ENCODE measurements at regions not wholly inside any gene's neighbourhood (a gene's known extent, or its start where the extent isn't known, plus 50 kb on each side); places are given as distances from the start of the nearest gene placed in this dataset.

DNA sequence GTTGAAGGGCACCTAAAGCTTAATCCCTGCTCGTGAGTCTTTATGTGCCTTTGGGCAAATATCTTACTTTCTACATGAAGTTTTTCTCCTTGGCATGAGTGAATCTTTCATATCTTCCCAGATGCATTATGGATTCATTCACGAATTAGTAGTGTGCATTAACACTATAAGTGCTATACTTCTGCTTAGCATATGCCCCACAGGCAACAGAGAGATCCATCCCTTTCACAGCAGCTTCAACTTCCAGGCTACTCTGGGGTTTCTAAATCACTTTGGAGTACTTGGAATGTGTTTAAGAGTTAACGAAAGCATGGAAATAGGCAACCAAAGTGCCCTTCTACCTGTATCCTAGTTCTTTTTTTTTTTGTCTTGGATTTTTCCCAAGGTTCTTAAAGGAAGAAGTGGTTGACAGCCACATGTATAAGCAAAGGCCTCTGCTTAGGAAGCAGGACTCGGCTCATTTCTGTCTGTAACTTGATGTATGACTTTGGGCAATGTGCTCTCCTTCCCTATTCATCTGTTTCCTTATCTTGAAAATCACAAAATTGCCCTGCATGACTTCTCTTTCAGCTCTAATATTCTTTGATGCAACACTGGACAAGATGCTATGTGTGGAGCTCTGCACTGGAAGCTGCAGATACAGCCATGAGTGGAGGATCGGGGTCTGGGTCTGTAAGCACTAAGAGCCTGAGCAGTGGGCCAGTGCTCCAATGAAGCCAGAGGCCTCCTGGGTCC, 54.5 kb upstream of the ME3 start:
- DNase-seq (ENCODE audit: low spot score): no peak

DNA sequence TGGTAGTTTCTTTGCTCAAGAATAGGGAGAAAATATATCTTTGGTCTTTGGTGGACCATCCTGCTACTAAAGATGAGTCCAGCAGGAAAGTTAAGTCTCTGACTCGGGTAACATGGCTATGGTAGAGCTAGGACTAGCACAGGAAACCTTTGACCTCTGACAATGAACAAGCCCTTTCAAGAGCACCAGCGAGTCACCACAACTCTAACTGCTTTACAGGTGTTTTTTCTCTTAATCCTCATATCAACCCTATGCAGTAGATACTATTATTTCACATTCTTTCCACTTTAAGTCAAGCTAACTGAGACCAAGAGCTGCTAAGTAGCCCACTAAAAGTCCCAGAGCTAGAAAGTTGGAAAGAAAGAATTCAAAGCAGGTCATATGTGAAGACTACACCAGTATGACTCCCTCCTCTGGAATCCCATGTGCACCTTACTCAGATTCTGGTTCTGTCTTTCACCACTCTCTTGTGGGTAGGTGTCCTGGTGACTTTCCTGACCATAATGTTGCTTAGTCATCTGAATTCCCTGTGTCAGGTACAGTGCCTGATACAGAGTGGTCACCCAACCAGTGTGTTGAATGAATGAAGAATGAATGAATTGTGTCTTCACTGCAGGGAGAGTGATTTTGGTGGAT, 53.8 kb upstream of the ME3 start:
- DNase-seq (ENCODE audit: low spot score): no peak

DNA sequence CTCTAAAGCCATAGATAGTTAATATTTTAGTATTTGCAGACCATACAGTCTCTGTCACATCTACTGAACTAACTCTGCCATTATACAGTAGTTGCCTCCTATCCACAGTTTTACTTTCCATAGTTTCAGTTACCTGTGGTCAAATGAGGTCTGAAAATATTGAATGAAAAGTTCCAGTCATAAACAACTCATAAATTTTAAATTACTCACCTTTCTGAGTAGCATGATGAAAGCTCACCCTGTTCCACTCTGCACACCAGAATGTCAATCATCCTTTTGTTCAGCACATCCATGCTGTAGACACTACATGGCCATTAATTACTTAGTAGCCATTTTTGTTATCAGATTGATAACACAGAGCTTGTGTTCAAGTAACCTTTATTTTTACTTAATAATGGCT, 51.7 kb upstream of the ME3 start:
- DNase-seq (ENCODE audit: low spot score): no peak

DNA sequence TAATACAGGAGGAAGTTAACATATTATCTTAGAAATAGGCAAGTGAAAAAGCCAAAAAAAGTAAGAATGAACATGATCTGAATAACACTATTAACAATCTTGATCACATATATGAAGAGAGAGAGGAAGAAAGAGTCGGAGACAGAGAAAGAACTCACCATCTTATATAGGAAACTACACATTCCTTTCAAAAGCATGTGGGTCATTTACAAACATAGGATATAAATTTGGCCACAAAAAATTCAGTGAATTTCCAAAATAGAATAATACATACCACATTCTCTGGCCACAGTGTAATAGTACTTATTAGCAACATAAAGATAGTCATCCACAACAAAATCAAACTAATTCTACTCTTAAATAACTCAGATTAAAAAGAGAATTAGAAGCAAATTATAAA, 50.9 kb upstream of the ME3 start:
- no peak for DNase-seq (ENCODE audit: low spot score)

DNA sequence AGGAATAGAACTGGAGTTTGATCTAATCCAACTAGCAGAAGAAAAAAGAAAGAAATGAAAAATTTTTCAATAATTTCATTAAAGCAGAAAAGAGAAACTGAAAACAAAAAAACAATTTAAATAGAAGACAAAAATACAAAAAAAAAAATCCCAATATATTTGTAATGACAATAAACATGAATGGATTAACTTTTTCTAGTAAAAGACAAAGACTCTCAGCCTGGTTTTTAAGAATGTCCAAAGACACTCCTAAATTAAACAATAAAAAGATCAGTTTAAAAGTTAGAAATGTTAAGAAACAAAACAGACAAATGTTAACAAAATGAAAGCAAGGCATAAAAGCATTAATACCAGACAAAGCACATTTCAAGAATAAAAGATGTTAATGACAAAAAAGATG, 50.3 kb upstream of the ME3 start:
- no peak for DNase-seq (ENCODE audit: low spot score)

Measured in H4 (cell line).